Gastroesophageal sphincter (tissue), 3 donors: ENCODE measurements at regions not wholly inside any gene's neighbourhood (a gene's known extent, or its start where the extent isn't known, plus 50 kb on each side); places are given as distances from the start of the nearest gene placed in this dataset.

ENCODE experiments used
- POLR2A ChIP-seq, 2 donors: fragments of 450-650 bp; IDR thresholded peaks; one replicate each; pipeline ENCODE4 v1.6.1; 2017; ENCODE audit warnings: antibody characterized with exemption in 2 of 2, mild to moderate bottlenecking in 2 of 2, moderate library complexity in 1 of 2
- POLR2AphosphoS5 ChIP-seq: sonication (generic); formaldehyde crosslinking; IDR thresholded peaks from one replicate; pipeline ENCODE4 v1.6.1; 2017; ENCODE audit warnings: antibody characterized with exemption
- TF ChIP-seq, protein P1 (sequence below), 4 experiments: fragments of 200-600 bp in 2 of 4; fragments of 450-650 bp in 2 of 4; sonication (generic) in 1 of 4; IDR thresholded peaks; one replicate each; pipeline ENCODE4 v1.5.1; 2017 to 2019; ENCODE audit warnings: antibody characterized with exemption in 4 of 4, mild to moderate bottlenecking in 2 of 4, moderate library complexity in 2 of 4

DNA sequence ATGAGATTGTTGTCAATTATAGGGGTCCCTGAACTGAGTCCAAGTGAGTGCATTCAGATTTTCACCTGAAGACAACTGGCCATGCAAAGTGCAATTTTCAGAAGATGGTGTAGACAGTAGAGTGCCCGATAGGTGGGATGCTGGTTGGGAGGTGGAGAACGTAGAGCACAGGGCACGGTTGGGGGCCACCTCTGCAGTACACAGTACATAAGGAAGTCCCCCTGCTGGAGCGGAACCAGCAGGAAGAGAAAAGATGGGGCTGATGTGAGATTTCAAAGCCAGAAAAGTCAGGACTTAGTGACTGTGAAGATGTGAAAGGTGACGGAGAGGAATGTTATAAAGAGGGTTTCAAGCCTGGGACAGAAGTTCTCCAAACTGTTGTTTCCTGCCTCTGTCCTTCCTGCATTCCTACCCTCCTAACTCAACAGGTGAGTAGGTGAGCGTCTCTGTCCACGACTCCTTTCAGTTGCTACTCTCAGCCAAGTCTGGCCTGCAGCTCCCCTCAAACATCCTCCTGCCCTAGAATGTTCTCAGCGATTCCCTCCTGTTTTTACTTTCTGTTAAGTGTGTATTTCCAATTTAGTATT, 330.8 kb downstream of the PRL start:
- TF ChIP-seq POLR2A (IDR thresholded peaks at IDR 0.05) (no peak), POLR2AphosphoS5 (no peak)
- TF ChIP-seq, protein P1, sequence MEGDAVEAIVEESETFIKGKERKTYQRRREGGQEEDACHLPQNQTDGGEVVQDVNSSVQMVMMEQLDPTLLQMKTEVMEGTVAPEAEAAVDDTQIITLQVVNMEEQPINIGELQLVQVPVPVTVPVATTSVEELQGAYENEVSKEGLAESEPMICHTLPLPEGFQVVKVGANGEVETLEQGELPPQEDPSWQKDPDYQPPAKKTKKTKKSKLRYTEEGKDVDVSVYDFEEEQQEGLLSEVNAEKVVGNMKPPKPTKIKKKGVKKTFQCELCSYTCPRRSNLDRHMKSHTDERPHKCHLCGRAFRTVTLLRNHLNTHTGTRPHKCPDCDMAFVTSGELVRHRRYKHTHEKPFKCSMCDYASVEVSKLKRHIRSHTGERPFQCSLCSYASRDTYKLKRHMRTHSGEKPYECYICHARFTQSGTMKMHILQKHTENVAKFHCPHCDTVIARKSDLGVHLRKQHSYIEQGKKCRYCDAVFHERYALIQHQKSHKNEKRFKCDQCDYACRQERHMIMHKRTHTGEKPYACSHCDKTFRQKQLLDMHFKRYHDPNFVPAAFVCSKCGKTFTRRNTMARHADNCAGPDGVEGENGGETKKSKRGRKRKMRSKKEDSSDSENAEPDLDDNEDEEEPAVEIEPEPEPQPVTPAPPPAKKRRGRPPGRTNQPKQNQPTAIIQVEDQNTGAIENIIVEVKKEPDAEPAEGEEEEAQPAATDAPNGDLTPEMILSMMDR (IDR thresholded peaks at IDR 0.05), result no peak
